Activated naive CD8-positive, alpha-beta T cell (primary cell): ENCODE measurements at regions not wholly inside any gene's neighbourhood (a gene's known extent, or its start where the extent isn't known, plus 50 kb on each side); places are given as distances from the start of the nearest gene placed in this dataset.

Source experiments
- H3K27ac Mint-ChIP-seq: one replicate; pipeline ENCODE4 v1.8.0; 2021; ENCODE audit warnings: mixed read lengths
- H3K27me3 Mint-ChIP-seq: one replicate; pipeline ENCODE4 v1.8.0; 2021; ENCODE audit warnings: mixed read lengths
- H3K36me3 Mint-ChIP-seq: one replicate; pipeline ENCODE4 v1.8.0; 2021; ENCODE audit warnings: mixed read lengths
- H3K4me1 Mint-ChIP-seq: one replicate; pipeline ENCODE4 v1.8.0; 2021; ENCODE audit warnings: low read depth, mixed read lengths
- H3K4me3 Mint-ChIP-seq: one replicate; pipeline ENCODE4 v1.8.0; 2021; ENCODE audit warnings: mild to moderate bottlenecking, mixed read lengths
- H3K9me3 Mint-ChIP-seq: one replicate; pipeline ENCODE4 v1.8.0; 2021; ENCODE audit warnings: low read depth, mixed read lengths

- Mint-ChIP-seq H3K36me3 (no peaks in the 10 kb centered on the region), H3K27ac (no peak overlapping the region), H3K4me1 (no peaks in the 10 kb centered on the region), H3K4me3 (no peak overlapping the region), H3K9me3 (peaks cover 5% of the 10 kb centered on the region), H3K27me3 (peaks cover 2% of the 10 kb centered on the region)
Observed at GRCh38 chr15:94937242-94937641, 705.9 kb downstream of the MCTP2 start.

GRCh38 chr15:94943888-94944287 is 712.5 kb downstream of the MCTP2 start:
- Mint-ChIP-seq H3K9me3 (peaks cover 3% of the 10 kb centered on the region), H3K4me3 (no peak overlapping the region), H3K4me1 (no peaks in the 10 kb centered on the region), H3K36me3 (no peaks in the 10 kb centered on the region), H3K27ac (no peak overlapping the region), H3K27me3 (no peaks in the 10 kb centered on the region)

GRCh38 chr15:94951538-94951937 is 720.2 kb downstream of the MCTP2 start:
- Mint-ChIP-seq H3K4me1 (no peaks in the 10 kb centered on the region), H3K36me3 (no peaks in the 10 kb centered on the region), H3K27me3 (peaks cover 5% of the 10 kb centered on the region), H3K27ac (no peak overlapping the region), H3K9me3 (peaks cover 3% of the 10 kb centered on the region), H3K4me3 (no peak overlapping the region)

GRCh38 chr15:94963953-94964352 is 732.6 kb downstream of the MCTP2 start:
- Mint-ChIP-seq H3K36me3 (no peaks in the 10 kb centered on the region), H3K27ac (no peak overlapping the region), H3K4me1 (no peaks in the 10 kb centered on the region), H3K9me3 (peaks cover 16% of the 10 kb centered on the region), H3K27me3 (peaks cover 1% of the 10 kb centered on the region), H3K4me3 (no peak overlapping the region)

GRCh38 chr15:94965593-94965992 is 734.2 kb downstream of the MCTP2 start:
- peaks cover 1% of the 10 kb centered on the region for H3K27me3 Mint-ChIP-seq

GRCh38 chr15:94968133-94968532 is 736.8 kb downstream of the MCTP2 start:
- Mint-ChIP-seq H3K9me3 (peaks cover 10% of the 10 kb centered on the region), H3K27ac (no peak overlapping the region), H3K27me3 (peaks cover 1% of the 10 kb centered on the region), H3K4me1 (no peaks in the 10 kb centered on the region), H3K4me3 (no peak overlapping the region), H3K36me3 (no peaks in the 10 kb centered on the region)

More at GRCh38 chr15:94965593-94965992, 734.2 kb downstream of the MCTP2 start:
- H3K27ac Mint-ChIP-seq, result no peak overlapping the region
- H3K4me1 Mint-ChIP-seq, result no peaks in the 10 kb centered on the region
- H3K9me3 Mint-ChIP-seq, result peaks cover 14% of the 10 kb centered on the region
- no peak overlapping the region for H3K4me3 Mint-ChIP-seq
- no peaks in the 10 kb centered on the region for H3K36me3 Mint-ChIP-seq

GRCh38 chr15:94970096-94970495 is 738.7 kb downstream of the MCTP2 start:
- Mint-ChIP-seq H3K27me3 (peaks cover 1% of the 10 kb centered on the region), H3K9me3 (peaks cover 3% of the 10 kb centered on the region), H3K27ac (no peak overlapping the region)

GRCh38 chr15:94970802-94971201 is 739.4 kb downstream of the MCTP2 start:
- H3K9me3 Mint-ChIP-seq, result peaks cover 3% of the 10 kb centered on the region
- no peaks in the 10 kb centered on the region for H3K36me3 Mint-ChIP-seq
- no peak overlapping the region for H3K4me3 Mint-ChIP-seq
- no peaks in the 10 kb centered on the region for H3K4me1 Mint-ChIP-seq
- H3K27me3 Mint-ChIP-seq, result peaks cover 3% of the 10 kb centered on the region
- H3K27ac Mint-ChIP-seq, result no peak overlapping the region

More at GRCh38 chr15:94970096-94970495, 738.7 kb downstream of the MCTP2 start:
- H3K4me1 Mint-ChIP-seq, result no peaks in the 10 kb centered on the region
- H3K4me3 Mint-ChIP-seq, result no peak overlapping the region
- no peaks in the 10 kb centered on the region for H3K36me3 Mint-ChIP-seq

GRCh38 chr15:94972314-94972713 is 741.0 kb downstream of the MCTP2 start:
- Mint-ChIP-seq H3K4me3 (no peak overlapping the region), H3K4me1 (no peaks in the 10 kb centered on the region)

GRCh38 chr15:94987085-94987484 is 755.7 kb downstream of the MCTP2 start:
- Mint-ChIP-seq H3K4me1 (no peaks in the 10 kb centered on the region), H3K27me3 (peaks cover 3% of the 10 kb centered on the region), H3K36me3 (no peaks in the 10 kb centered on the region), H3K27ac (no peak overlapping the region), H3K9me3 (peaks cover 15% of the 10 kb centered on the region), H3K4me3 (no peak overlapping the region)

More at GRCh38 chr15:94972314-94972713, 741.0 kb downstream of the MCTP2 start:
- Mint-ChIP-seq H3K27me3 (peaks cover 3% of the 10 kb centered on the region), H3K27ac (no peak overlapping the region), H3K9me3 (no peaks in the 10 kb centered on the region), H3K36me3 (no peaks in the 10 kb centered on the region)

GRCh38 chr15:94991718-94992117 is 760.4 kb downstream of the MCTP2 start:
- Mint-ChIP-seq H3K27ac (no peak overlapping the region), H3K4me1 (no peaks in the 10 kb centered on the region), H3K36me3 (no peaks in the 10 kb centered on the region), H3K4me3 (no peak overlapping the region), H3K27me3 (no peaks in the 10 kb centered on the region), H3K9me3 (peaks cover 12% of the 10 kb centered on the region)

- Mint-ChIP-seq H3K4me1 (no peaks in the 10 kb centered on the region), H3K27me3 (peaks cover 2% of the 10 kb centered on the region), H3K4me3 (no peak overlapping the region), H3K9me3 (no peaks in the 10 kb centered on the region), H3K36me3 (no peaks in the 10 kb centered on the region), H3K27ac (no peak overlapping the region)
Observed at GRCh38 chr15:95009635-95010034, 778.3 kb downstream of the MCTP2 start.

- Mint-ChIP-seq H3K9me3 (no peaks in the 10 kb centered on the region), H3K27me3 (peaks cover 4% of the 10 kb centered on the region), H3K36me3 (no peaks in the 10 kb centered on the region), H3K4me1 (no peaks in the 10 kb centered on the region), H3K27ac (no peak overlapping the region), H3K4me3 (no peak overlapping the region)
Observed at GRCh38 chr15:95013381-95013780, 782.0 kb downstream of the MCTP2 start.

GRCh38 chr15:95016511-95017229 is 785.3 kb downstream of the MCTP2 start:
- no peaks in the 10 kb centered on the region for H3K9me3 Mint-ChIP-seq
- H3K4me3 Mint-ChIP-seq, result no peak overlapping the region
- H3K36me3 Mint-ChIP-seq, result no peaks in the 10 kb centered on the region
- no peaks in the 10 kb centered on the region for H3K4me1 Mint-ChIP-seq
- no peak overlapping the region for H3K27ac Mint-ChIP-seq
- H3K27me3 Mint-ChIP-seq, result peaks cover 4% of the 10 kb centered on the region

GRCh38 chr15:95017666-95018328 is 786.4 kb downstream of the MCTP2 start:
- Mint-ChIP-seq H3K4me1 (no peaks in the 10 kb centered on the region), H3K4me3 (no peak overlapping the region), H3K27ac (no peak overlapping the region), H3K9me3 (peaks cover 6% of the 10 kb centered on the region), H3K36me3 (no peaks in the 10 kb centered on the region), H3K27me3 (peaks cover 4% of the 10 kb centered on the region)
